Mesenchymal stem cell (in vitro differentiated cells and primary cell): ENCODE measurements at regions not wholly inside any gene's neighbourhood (a gene's known extent, or its start where the extent isn't known, plus 50 kb on each side); places are given as distances from the start of the nearest gene placed in this dataset.
"Not testable (repeated sequence)": the region's sequence is repeated elsewhere in the genome, so short reads cannot be mapped to it uniquely, and the experiment has no call there.

Source experiments
- DNase-seq: peaks from one replicate; pipeline ENCODE4 v3.0.0-alpha.2; 2013
- H2AFZ ChIP-seq: one replicate; pipeline ENCODE4 v1.6.1; 2013; ENCODE audit warnings: low read depth, mild to moderate bottlenecking, control low read depth, inconsistent platforms, low read length, moderate library complexity
- H2AK5ac ChIP-seq: 2 replicates; pipeline ENCODE4 v1.6.1; 2013; ENCODE audit warnings: low read length, moderate library complexity, mild to moderate bottlenecking, inconsistent platforms; ENCODE audit not compliant: severe bottlenecking
- H2BK120ac ChIP-seq: one replicate; pipeline ENCODE4 v1.6.1; 2013; ENCODE audit warnings: low read depth, mild to moderate bottlenecking, inconsistent platforms, low read length, moderate library complexity
- H2BK12ac ChIP-seq, 2 experiments: one replicate each; pipeline ENCODE4 v1.6.1; 2013; ENCODE audit warnings: inconsistent platforms in 2 of 2, low read length in 2 of 2, mild to moderate bottlenecking in 2 of 2, moderate library complexity in 2 of 2, control low read depth in 1 of 2
- H2BK15ac ChIP-seq: one replicate; pipeline ENCODE4 v1.6.1; 2013; ENCODE audit warnings: mild to moderate bottlenecking, low read depth, inconsistent platforms; ENCODE audit not compliant: poor library complexity, severe bottlenecking
- H2BK5ac ChIP-seq: 2 replicates; pipeline ENCODE4 v1.6.1; 2013; ENCODE audit warnings: low read depth, mild to moderate bottlenecking, low read length, control low read depth, inconsistent platforms; ENCODE audit not compliant: poor library complexity, severe bottlenecking
- H3K14ac ChIP-seq, 2 experiments: one replicate each; pipeline ENCODE4 v1.6.1; 2013; ENCODE audit warnings: inconsistent platforms in 2 of 2, low read length in 2 of 2, control low read depth in 1 of 2, mild to moderate bottlenecking in 1 of 2, moderate library complexity in 1 of 2
- H3K18ac ChIP-seq, 2 experiments: one replicate each; pipeline ENCODE4 v1.6.1; 2013; ENCODE audit warnings: inconsistent platforms in 2 of 2, low read length in 2 of 2, control low read depth in 1 of 2, low read depth in 1 of 2, mild to moderate bottlenecking in 1 of 2
- H3K23ac ChIP-seq, 2 experiments: one replicate each; pipeline ENCODE4 v1.6.1; 2013; ENCODE audit warnings: inconsistent platforms in 2 of 2, low read length in 2 of 2, mild to moderate bottlenecking in 2 of 2, moderate library complexity in 2 of 2, control low read depth in 1 of 2
- H3K27ac ChIP-seq: 2 replicates; pipeline ENCODE4 v1.5.1; 2013; ENCODE audit warnings: mild to moderate bottlenecking, moderate library complexity, low read length, control low read depth, inconsistent platforms; ENCODE audit not compliant: poor library complexity, severe bottlenecking
- H3K27me3 ChIP-seq, 2 experiments: 2 replicates each; pipeline versions ENCODE4 v1.6.1 to v1.7.0; 2013; ENCODE audit warnings: low read length in 2 of 2, mild to moderate bottlenecking in 2 of 2, moderate library complexity in 2 of 2, control low read depth in 1 of 2, inconsistent platforms in 1 of 2; ENCODE audit not compliant: control insufficient read depth in 1 of 2, insufficient read depth in 1 of 2
- H3K36me3 ChIP-seq, 2 experiments: 2 replicates each; pipeline versions ENCODE4 v1.6.1 to v1.7.0; 2013; ENCODE audit warnings: low read length in 2 of 2, control low read depth in 1 of 2, inconsistent platforms in 1 of 2, low read depth in 1 of 2, mild to moderate bottlenecking in 1 of 2; ENCODE audit not compliant: insufficient read depth in 2 of 2, control insufficient read depth in 1 of 2
- H3K4ac ChIP-seq, 2 experiments: one replicate each; pipeline ENCODE4 v1.6.1; 2013; ENCODE audit warnings: inconsistent platforms in 2 of 2, low read length in 2 of 2, mild to moderate bottlenecking in 2 of 2, moderate library complexity in 2 of 2, control low read depth in 1 of 2, low read depth in 1 of 2
- H3K4me1 ChIP-seq: 2 replicates; pipeline ENCODE4 v1.6.1; 2013; ENCODE audit warnings: low read depth, low read length, control low read depth; ENCODE audit not compliant: control insufficient read depth, insufficient read depth
- H3K4me2 ChIP-seq: 2 replicates; pipeline ENCODE4 v1.6.1; 2013; ENCODE audit warnings: low read length, mild to moderate bottlenecking, inconsistent platforms; ENCODE audit not compliant: poor library complexity, severe bottlenecking
- H3K4me3 ChIP-seq, 2 experiments: 2 replicates each; pipeline versions ENCODE4 v1.5.1 to v1.7.0; 2013; ENCODE audit warnings: low read length in 2 of 2, mild to moderate bottlenecking in 2 of 2, control low read depth in 1 of 2, low read depth in 1 of 2; ENCODE audit not compliant: insufficient read depth in 1 of 2
- H3K79me1 ChIP-seq: replicated peaks from 2 replicates; pipeline ENCODE4 v1.6.1; 2013; ENCODE audit warnings: mild to moderate bottlenecking, control low read depth, low read length, inconsistent platforms; ENCODE audit not compliant: poor library complexity, severe bottlenecking
- H3K9ac ChIP-seq: 2 replicates; pipeline ENCODE4 v1.7.0; 2013; ENCODE audit warnings: mild to moderate bottlenecking, low read length, moderate library complexity
- H3K9me3 ChIP-seq: 2 replicates; pipeline ENCODE4 v1.7.0; 2013; ENCODE audit warnings: mild to moderate bottlenecking, low read length; ENCODE audit not compliant: control insufficient read depth
- H4K8ac ChIP-seq: one replicate; pipeline ENCODE4 v1.6.1; 2013; ENCODE audit warnings: inconsistent platforms, mild to moderate bottlenecking, low read length, moderate library complexity
- H4K91ac ChIP-seq: one replicate; pipeline ENCODE4 v1.6.1; 2013; ENCODE audit warnings: mild to moderate bottlenecking, low read length, inconsistent platforms
- whole genome bisulfite sequencing: methylation state at CpG from one replicate; pipeline ENCODE4 v1.1.7; 2013; ENCODE audit warnings: mixed read lengths; 5-methylcytosine and 5-hydroxymethylcytosine counted together

- not testable (repeated sequence) for H3K4ac ChIP-seq, H2AFZ ChIP-seq, H2BK12ac ChIP-seq, H4K8ac ChIP-seq, H2BK120ac ChIP-seq, H3K18ac ChIP-seq, H3K27ac ChIP-seq, H3K23ac ChIP-seq, DNase-seq, H2BK15ac ChIP-seq, H2BK5ac ChIP-seq, H3K9me3 ChIP-seq, H2AK5ac ChIP-seq, H3K14ac ChIP-seq, H3K9ac ChIP-seq, H3K36me3 ChIP-seq, H3K4me3 ChIP-seq, H3K79me1 ChIP-seq, H4K91ac ChIP-seq
- peak overlapping the region; percentile 65 for H3K4me2 ChIP-seq
- peaks cover 11 to 19% of the 10 kb centered on the region in 2 experiments for H3K27me3 ChIP-seq
- 62% methylated on average over 12 of the region's 12 CpGs for WGBS
- H3K4me1 ChIP-seq = peaks cover 11% of the 10 kb centered on the region
Observed at GRCh38 chr11:3576066-3576604, 65.7 kb downstream of the ART5 start.

DNA sequence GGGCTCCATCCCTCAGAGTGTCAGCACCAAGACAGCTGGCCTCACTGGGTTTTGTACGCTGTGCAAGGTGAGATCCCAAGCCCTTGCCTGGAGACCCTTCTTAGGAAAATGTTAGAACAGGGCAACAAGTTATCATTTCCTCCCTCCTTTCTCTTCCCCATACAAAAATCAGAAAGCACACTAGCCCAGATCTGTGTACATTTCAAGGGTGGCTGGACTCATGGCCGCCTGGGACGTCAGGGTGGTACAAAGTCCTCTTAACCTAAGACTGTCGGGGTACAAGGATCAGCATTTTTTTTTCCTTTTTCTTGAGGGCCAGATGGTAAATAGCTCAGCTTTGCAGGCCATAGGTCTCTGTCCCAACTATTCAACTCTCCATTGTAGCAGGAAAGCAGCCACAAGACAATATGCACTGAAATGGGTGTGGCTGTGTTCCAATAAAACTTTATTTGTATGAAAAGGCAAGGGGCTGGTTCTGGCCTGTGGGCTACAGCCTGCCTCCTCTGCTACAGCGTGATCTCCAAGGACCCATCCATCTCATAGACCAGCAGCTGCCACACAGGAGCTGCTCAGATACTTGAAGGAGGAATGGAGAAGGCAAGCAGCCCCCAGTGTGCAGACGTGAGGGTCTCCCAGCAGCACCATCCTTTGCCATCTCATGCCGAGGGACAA is 68.7 kb downstream of the ART5 start:
- H2BK12ac ChIP-seq, H3K9me3 ChIP-seq, H3K14ac ChIP-seq, H3K4me3 ChIP-seq, H3K27ac ChIP-seq, H4K8ac ChIP-seq, H2BK15ac ChIP-seq, H4K91ac ChIP-seq, H3K4me1 ChIP-seq, H3K9ac ChIP-seq, H3K4ac ChIP-seq, DNase-seq, H3K23ac ChIP-seq, H3K4me2 ChIP-seq, H3K18ac ChIP-seq, H2BK120ac ChIP-seq, H3K79me1 ChIP-seq, H2AK5ac ChIP-seq, H2AFZ ChIP-seq, H3K36me3 ChIP-seq, H2BK5ac ChIP-seq: not testable (repeated sequence)
- 89% methylated on average over 4 of the region's 7 CpGs for WGBS
- H3K27me3 ChIP-seq = peaks cover 5 to 17% of the 10 kb centered on the region in 2 experiments

DNA sequence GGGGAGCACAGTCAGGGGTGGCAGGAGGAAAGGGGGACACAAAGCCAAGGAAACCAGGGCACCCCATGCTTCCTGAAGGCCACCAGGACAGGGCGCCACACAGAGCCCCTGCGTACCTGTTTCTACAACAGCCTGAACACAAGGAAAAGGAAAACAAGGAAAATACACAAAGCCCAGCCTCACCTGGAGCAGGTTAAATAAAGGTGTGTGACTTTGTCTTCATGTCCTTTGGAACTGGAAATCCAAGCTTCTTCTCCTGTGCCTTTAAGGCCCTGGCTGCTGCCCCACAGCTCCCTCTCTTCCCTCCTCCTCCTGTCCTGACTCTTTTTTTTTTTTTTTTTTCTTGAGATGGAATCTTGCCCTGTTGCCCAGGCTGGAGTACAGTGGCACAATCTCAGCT is 70.0 kb downstream of the ART5 start:
- H2BK120ac ChIP-seq, H3K4me1 ChIP-seq, H2BK12ac ChIP-seq, H3K18ac ChIP-seq, H2AK5ac ChIP-seq, H3K27ac ChIP-seq, H2BK15ac ChIP-seq, H3K79me1 ChIP-seq, DNase-seq, H2BK5ac ChIP-seq, H3K23ac ChIP-seq, H4K91ac ChIP-seq, H3K36me3 ChIP-seq, H3K4me3 ChIP-seq, H3K9me3 ChIP-seq, H4K8ac ChIP-seq, H3K14ac ChIP-seq, H3K4ac ChIP-seq, H3K4me2 ChIP-seq, H2AFZ ChIP-seq, H3K9ac ChIP-seq: not testable (repeated sequence)
- H3K27me3 ChIP-seq = peaks cover 4 to 13% of the 10 kb centered on the region in 2 experiments
- WGBS = no CpG with 5 or more reads among the region's 2 CpGs

DNA sequence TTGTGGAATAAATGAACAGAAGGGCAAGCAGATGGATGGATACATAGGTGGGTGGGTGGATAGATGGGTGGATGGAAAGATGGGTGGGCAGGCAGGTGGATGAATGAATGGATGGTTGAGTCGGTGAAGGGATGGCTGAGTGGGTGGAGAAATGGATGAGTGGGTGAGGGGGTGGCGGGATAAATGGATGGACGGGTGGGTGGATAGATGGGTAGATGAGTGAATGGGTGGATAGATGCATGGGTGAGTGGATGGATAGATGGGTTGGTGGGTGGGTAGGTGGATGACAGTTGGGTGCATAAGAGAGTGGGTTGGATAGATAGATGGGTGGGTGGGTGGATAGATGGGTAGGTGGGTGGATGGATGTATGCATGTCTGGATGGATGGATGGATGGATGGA is 76.0 kb downstream of the ART5 start:
- not testable (repeated sequence) for H3K9ac ChIP-seq, H2AFZ ChIP-seq, H2BK15ac ChIP-seq, H3K79me1 ChIP-seq, H2BK120ac ChIP-seq, H3K14ac ChIP-seq, H3K27ac ChIP-seq, H3K4me2 ChIP-seq, H3K18ac ChIP-seq, H4K91ac ChIP-seq, H3K9me3 ChIP-seq, H4K8ac ChIP-seq, H3K4ac ChIP-seq, H3K4me3 ChIP-seq, H3K36me3 ChIP-seq, H2BK12ac ChIP-seq, H3K27me3 ChIP-seq, H2AK5ac ChIP-seq, H2BK5ac ChIP-seq, H3K4me1 ChIP-seq, DNase-seq, H3K23ac ChIP-seq
- WGBS = 91% methylated on average over 3 of the region's 3 CpGs
